Loucy (cell line): ENCODE measurements at regions not wholly inside any gene's neighbourhood (a gene's known extent, or its start where the extent isn't known, plus 50 kb on each side); places are given as distances from the start of the nearest gene placed in this dataset.

Experiments used
- H2AFZ ChIP-seq: fragments of 200-600 bp; sonication (generic); 2 replicates; pipeline ENCODE4 v1.6.0; 2016; ENCODE audit warnings: antibody characterized with exemption, mild to moderate bottlenecking, low read length, moderate library complexity
- H3F3A ChIP-seq: fragments of 200-600 bp; 2 replicates; pipeline ENCODE4 v1.6.0; 2016; ENCODE audit warnings: antibody characterized with exemption, low read depth, mild to moderate bottlenecking
- H3K27me3 ChIP-seq: fragments of 200-600 bp; sonication (generic); 2 replicates; pipeline ENCODE4 v1.6.1; 2014; ENCODE audit warnings: low read length, mild to moderate bottlenecking; ENCODE audit not compliant: insufficient read depth, poor library complexity, severe bottlenecking
- H3K36me3 ChIP-seq: fragments of 200-600 bp; sonication (generic); 2 replicates; pipeline ENCODE4 v1.6.1; 2016; ENCODE audit warnings: low read length; ENCODE audit not compliant: insufficient read depth
- H3K4me1 ChIP-seq: fragments of 200-600 bp; sonication (generic); 2 replicates; pipeline ENCODE4 v1.5.1; 2014; ENCODE audit warnings: low read length, mild to moderate bottlenecking; ENCODE audit not compliant: insufficient read depth, poor library complexity, severe bottlenecking
- H3K4me2 ChIP-seq: fragments of 200-600 bp; sonication (generic); 2 replicates; pipeline ENCODE4 v1.6.0; 2014; ENCODE audit warnings: antibody characterized with exemption, low read length, low read depth, mild to moderate bottlenecking; ENCODE audit not compliant: poor library complexity, severe bottlenecking
- H3K4me3 ChIP-seq: fragments of 200-600 bp; sonication (generic); 2 replicates; pipeline ENCODE4 v1.5.1; 2014; ENCODE audit warnings: low read length, mild to moderate bottlenecking, mixed read lengths; ENCODE audit not compliant: poor library complexity, severe bottlenecking
- H3K79me2 ChIP-seq: fragments of 200-600 bp; sonication (generic); 2 replicates; pipeline ENCODE4 v1.6.1; 2014; ENCODE audit warnings: low read length; ENCODE audit not compliant: insufficient read depth
- H3K9ac ChIP-seq: fragments of 200-600 bp; sonication (generic); 2 replicates; pipeline ENCODE4 v1.6.0; 2014; ENCODE audit warnings: mild to moderate bottlenecking, low read depth, low read length, moderate library complexity; ENCODE audit not compliant: poor library complexity, severe bottlenecking
- H3K9me2 ChIP-seq: fragments of 200-600 bp; sonication (generic); replicated peaks from 2 replicates; pipeline ENCODE4 v1.6.1; 2016; ENCODE audit warnings: low read depth, low read length, mixed read lengths
- H3K9me3 ChIP-seq: fragments of 200-600 bp; sonication (generic); 2 replicates; pipeline ENCODE4 v1.6.1; 2014; ENCODE audit warnings: mild to moderate bottlenecking, antibody characterized with exemption, low read length, low read depth; ENCODE audit not compliant: insufficient read depth
- H4K20me1 ChIP-seq: fragments of 200-600 bp; sonication (generic); 2 replicates; pipeline ENCODE4 v1.6.0; 2014; ENCODE audit warnings: antibody characterized with exemption, low read length, mild to moderate bottlenecking; ENCODE audit not compliant: insufficient read depth, poor library complexity, severe bottlenecking
- CTCF ChIP-seq: fragments of 200-600 bp; sonication (generic); conservative IDR thresholded peaks from 2 replicates; pipeline ENCODE4 v1.5.1; 2014; ENCODE audit warnings: mild to moderate bottlenecking, antibody characterized with exemption, low read length
- EZH2phosphoT487 ChIP-seq: fragments of 200-600 bp; IDR thresholded peaks from 2 replicates; pipeline ENCODE4 v1.6.1; 2018; ENCODE audit warnings: antibody characterized with exemption, mild to moderate bottlenecking, moderate library complexity, borderline replicate concordance

GRCh38 chr6:20334962-20335361, 66.7 kb upstream of the E2F3 start:
- no peaks in the 10 kb centered on the region for H3K27me3 ChIP-seq
- no peaks in the 10 kb centered on the region for H3K9me3 ChIP-seq
- H4K20me1 ChIP-seq = no peaks in the 10 kb centered on the region
- H3K36me3 ChIP-seq = no peaks in the 10 kb centered on the region
- no peak for TF ChIP-seq CTCF
- no peak for TF ChIP-seq EZH2phosphoT487
- no peak overlapping the region for H3K4me3 ChIP-seq
- H3K79me2 ChIP-seq = no peaks in the 10 kb centered on the region
- no peaks in the 10 kb centered on the region for H3K4me1 ChIP-seq
- no peaks in the 10 kb centered on the region for H3K9me2 ChIP-seq
- no peak overlapping the region for H3K9ac ChIP-seq
- no peak overlapping the region for H2AFZ ChIP-seq
- H3F3A ChIP-seq = no peaks in the 10 kb centered on the region
- H3K4me2 ChIP-seq = no peak overlapping the region

GRCh38 chr6:20335872-20336271, 65.8 kb upstream of the E2F3 start:
- Histone ChIP-seq H3K9ac (no peak overlapping the region), H3K79me2 (no peaks in the 10 kb centered on the region), H3K4me3 (no peak overlapping the region), H2AFZ (no peak overlapping the region), H3K36me3 (no peaks in the 10 kb centered on the region), H3K4me1 (no peaks in the 10 kb centered on the region), H3K27me3 (no peaks in the 10 kb centered on the region), H4K20me1 (no peaks in the 10 kb centered on the region), H3F3A (no peaks in the 10 kb centered on the region), H3K9me3 (no peaks in the 10 kb centered on the region), H3K4me2 (peak overlapping the region; percentile 21), H3K9me2 (no peaks in the 10 kb centered on the region)
- no peak for TF ChIP-seq EZH2phosphoT487

- no peak for TF ChIP-seq EZH2phosphoT487
- no peak for TF ChIP-seq CTCF
- no peaks in the 10 kb centered on the region for H3K79me2 ChIP-seq
- no peak overlapping the region for H3K4me3 ChIP-seq
- H4K20me1 ChIP-seq = no peaks in the 10 kb centered on the region
- H3K9me3 ChIP-seq = no peaks in the 10 kb centered on the region
- no peaks in the 10 kb centered on the region for H3K36me3 ChIP-seq
- no peaks in the 10 kb centered on the region for H3F3A ChIP-seq
- H2AFZ ChIP-seq = no peak overlapping the region
- H3K27me3 ChIP-seq = no peaks in the 10 kb centered on the region
- no peaks in the 10 kb centered on the region for H3K9me2 ChIP-seq
- no peak overlapping the region for H3K4me2 ChIP-seq
- no peak overlapping the region for H3K9ac ChIP-seq
- H3K4me1 ChIP-seq = no peaks in the 10 kb centered on the region
Observed at GRCh38 chr6:20338156-20338555, 63.5 kb upstream of the E2F3 start.

- Histone ChIP-seq H3F3A (no peaks in the 10 kb centered on the region), H3K4me2 (no peak overlapping the region), H3K4me1 (no peaks in the 10 kb centered on the region), H4K20me1 (no peaks in the 10 kb centered on the region), H3K9ac (no peak overlapping the region), H3K9me3 (no peaks in the 10 kb centered on the region), H3K36me3 (no peaks in the 10 kb centered on the region), H3K9me2 (no peaks in the 10 kb centered on the region), H2AFZ (no peak overlapping the region), H3K27me3 (no peaks in the 10 kb centered on the region), H3K4me3 (no peak overlapping the region), H3K79me2 (no peaks in the 10 kb centered on the region)
- TF ChIP-seq CTCF (no peak), EZH2phosphoT487 (no peak)
Observed at GRCh38 chr6:20340068-20340848, 61.4 kb upstream of the E2F3 start.
